Testis (tissue), 2 donors: ENCODE measurements at regions not wholly inside any gene's neighbourhood (a gene's known extent, or its start where the extent isn't known, plus 50 kb on each side); places are given as distances from the start of the nearest gene placed in this dataset.

ENCODE experiments used
- CTCF ChIP-seq, 3 experiments: fragments of 450-650 bp in 2 of 3; fragments of 200-600 bp in 1 of 3; sonication (generic) in 1 of 3; IDR thresholded peaks; one replicate each; pipeline ENCODE4 v1.5.1; 2016 to 2019; ENCODE audit warnings: antibody characterized with exemption in 3 of 3, mild to moderate bottlenecking in 2 of 3, moderate library complexity in 1 of 3
- POLR2A ChIP-seq: fragments of 450-650 bp; IDR thresholded peaks from one replicate; pipeline ENCODE4 v1.6.1; 2017; ENCODE audit warnings: antibody characterized with exemption, mild to moderate bottlenecking, moderate library complexity

GRCh38 chr7:69363136-69363535, 235.1 kb upstream of the AUTS2 start:
- no peak for TF ChIP-seq CTCF (IDR thresholded peaks at IDR 0.05)
- no peak for TF ChIP-seq POLR2A
